Upper lobe of left lung (tissue), 6 donors: ENCODE measurements at regions not wholly inside any gene's neighbourhood (a gene's known extent, or its start where the extent isn't known, plus 50 kb on each side); places are given as distances from the start of the nearest gene placed in this dataset.

Experiments
- ATAC-seq, 2 donors: fragments of 200-7000 bp; cut with Tn5 transposase; one replicate each; pipeline ENCODE4 v1.9.1; 2022; ENCODE audit warnings: mild to moderate bottlenecking in 2 of 2, moderate library complexity in 2 of 2; ENCODE audit not compliant: low FRiP score in 2 of 2
- DNase-seq, 2 donors: peaks; one replicate each; pipeline ENCODE4 v3.0.0-alpha.2; 2019 to 2020
- H3K27ac ChIP-seq, 4 donors: fragments of 200-600 bp; sonication (generic); one replicate each; pipeline ENCODE4 v1.5.1; 2016 to 2019
- H3K27me3 ChIP-seq, 4 donors: fragments of 200-600 bp; sonication (generic); one replicate each; pipeline ENCODE4 v1.5.1; 2017 to 2019
- H3K36me3 ChIP-seq, 4 donors: fragments of 200-600 bp; sonication (generic); one replicate each; pipeline ENCODE4 v1.5.1; 2016 to 2019
- H3K4me1 ChIP-seq, 4 donors: fragments of 200-600 bp; sonication (generic); one replicate each; pipeline ENCODE4 v1.5.1; 2018 to 2019
- H3K4me3 ChIP-seq, 4 donors: fragments of 200-600 bp; sonication (generic); one replicate each; pipeline ENCODE4 v1.5.1; 2017 to 2019; ENCODE audit warnings: mild to moderate bottlenecking in 2 of 4, moderate library complexity in 1 of 4
- H3K9me3 ChIP-seq, 4 donors: fragments of 200-600 bp; sonication (generic); one replicate each; pipeline ENCODE4 v1.5.1; 2018 to 2019
- EP300 ChIP-seq, 4 donors: sonication (generic); formaldehyde crosslinking; IDR thresholded peaks; one replicate each; pipeline ENCODE4 v1.5.1; 2017; ENCODE audit warnings: antibody characterized with exemption in 4 of 4, control low read depth in 2 of 4
- POLR2A ChIP-seq, 4 donors: fragments of 450-650 bp; IDR thresholded peaks; one replicate each; pipeline ENCODE4 v1.5.1; 2016 to 2017; ENCODE audit warnings: antibody characterized with exemption in 4 of 4, mild to moderate bottlenecking in 2 of 4
- POLR2AphosphoS5 ChIP-seq, 2 donors: sonication (generic); formaldehyde crosslinking; IDR thresholded peaks; one replicate each; pipeline ENCODE4 v1.5.1; 2017; ENCODE audit warnings: antibody characterized with exemption in 2 of 2
- WGBS, 2 donors: methylation state at CpG; one replicate each; pipeline ENCODE4 v1.1.5; 2017 to 2018; 5-methylcytosine and 5-hydroxymethylcytosine counted together
- TF ChIP-seq, protein P1 (sequence below), 6 experiments: fragments of 450-650 bp in 4 of 6; fragments of 200-600 bp in 2 of 6; sonication (generic) in 2 of 6; IDR thresholded peaks; one replicate each; pipeline ENCODE4 v1.5.1; 2016 to 2019; ENCODE audit warnings: antibody characterized with exemption in 6 of 6
- donor health status: DM: no; HTN: no; CAD: no; lungs with moderate emphysema.
- donor health status: DM: no; HTN: yes; CAD: no; lungs with severe emphysema.

DNA sequence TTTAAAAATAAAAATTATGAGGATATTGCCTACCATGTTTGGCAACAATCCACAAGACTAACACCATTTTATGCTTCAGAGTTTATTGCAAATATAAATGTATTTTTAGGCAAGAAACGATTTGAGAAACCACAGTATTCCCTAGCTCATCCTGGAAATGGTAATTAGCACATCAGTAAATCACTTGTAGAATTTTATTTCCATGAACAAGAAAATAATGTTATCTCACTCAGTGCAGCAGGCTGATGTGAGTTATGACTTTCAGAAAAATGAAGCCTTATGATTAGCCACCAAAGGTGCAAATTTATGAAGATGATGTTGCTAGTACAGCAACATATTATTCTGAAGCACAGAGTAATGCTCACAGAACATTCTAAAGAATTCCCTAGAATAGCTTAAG is 127.7 kb upstream of the GJE1 start:
- no peak for DNase-seq
- no peaks in the 10 kb centered on the region for H3K4me1 ChIP-seq
- H3K27ac ChIP-seq = no peak overlapping the region
- no peaks in the 10 kb centered on the region for H3K27me3 ChIP-seq
- H3K36me3 ChIP-seq = no peaks in the 10 kb centered on the region
- no peaks in the 10 kb centered on the region for H3K9me3 ChIP-seq
- no peak overlapping the region for H3K4me3 ChIP-seq
- no peak for TF ChIP-seq EP300 (IDR thresholded peaks at IDR 0.05)
- no peak for TF ChIP-seq POLR2AphosphoS5 (IDR thresholded peaks at IDR 0.05)
- TF ChIP-seq POLR2A (IDR thresholded peaks at IDR 0.05) = no peak
- TF ChIP-seq, protein P1, sequence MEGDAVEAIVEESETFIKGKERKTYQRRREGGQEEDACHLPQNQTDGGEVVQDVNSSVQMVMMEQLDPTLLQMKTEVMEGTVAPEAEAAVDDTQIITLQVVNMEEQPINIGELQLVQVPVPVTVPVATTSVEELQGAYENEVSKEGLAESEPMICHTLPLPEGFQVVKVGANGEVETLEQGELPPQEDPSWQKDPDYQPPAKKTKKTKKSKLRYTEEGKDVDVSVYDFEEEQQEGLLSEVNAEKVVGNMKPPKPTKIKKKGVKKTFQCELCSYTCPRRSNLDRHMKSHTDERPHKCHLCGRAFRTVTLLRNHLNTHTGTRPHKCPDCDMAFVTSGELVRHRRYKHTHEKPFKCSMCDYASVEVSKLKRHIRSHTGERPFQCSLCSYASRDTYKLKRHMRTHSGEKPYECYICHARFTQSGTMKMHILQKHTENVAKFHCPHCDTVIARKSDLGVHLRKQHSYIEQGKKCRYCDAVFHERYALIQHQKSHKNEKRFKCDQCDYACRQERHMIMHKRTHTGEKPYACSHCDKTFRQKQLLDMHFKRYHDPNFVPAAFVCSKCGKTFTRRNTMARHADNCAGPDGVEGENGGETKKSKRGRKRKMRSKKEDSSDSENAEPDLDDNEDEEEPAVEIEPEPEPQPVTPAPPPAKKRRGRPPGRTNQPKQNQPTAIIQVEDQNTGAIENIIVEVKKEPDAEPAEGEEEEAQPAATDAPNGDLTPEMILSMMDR (IDR thresholded peaks at IDR 0.05) = no peak
- 38 to 41% methylated on average over 1 of the region's 1 CpG for whole genome bisulfite sequencing, 2 donors
- no peak for ATAC-seq

DNA sequence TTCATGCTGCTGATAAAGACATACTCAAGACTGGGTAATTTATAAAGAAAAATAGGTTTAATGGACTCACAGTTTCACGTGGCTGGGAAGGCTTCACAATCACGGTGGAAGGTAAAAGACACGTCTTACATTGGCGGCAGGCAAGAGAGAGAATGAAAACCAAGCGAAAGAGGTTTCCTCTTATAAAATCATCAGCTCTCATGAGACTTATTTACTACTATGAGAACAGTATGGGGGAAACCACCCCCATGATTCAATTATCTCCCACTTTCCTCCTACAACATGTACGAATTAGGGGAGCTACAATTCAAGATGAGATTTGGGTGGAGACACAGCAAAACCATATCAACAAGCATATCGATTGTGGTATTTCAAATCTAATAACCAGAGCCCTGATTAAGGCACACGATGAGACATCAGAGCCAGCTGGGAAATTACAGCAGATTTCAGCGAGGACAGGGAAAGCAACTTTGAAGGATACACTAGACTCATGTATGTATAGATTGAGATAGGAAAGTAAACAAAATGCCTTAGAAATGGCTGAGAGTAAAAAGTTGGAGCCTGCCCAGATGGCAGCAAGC is 129.8 kb upstream of the GJE1 start:
- DNase-seq = no peak
- WGBS, 2 donors = 82 to 88% methylated on average over 9 of the region's 9 CpGs
- TF ChIP-seq, protein P1 (IDR thresholded peaks at IDR 0.05) = no peak
- no peak for TF ChIP-seq EP300 (IDR thresholded peaks at IDR 0.05)
- no peak for TF ChIP-seq POLR2A (IDR thresholded peaks at IDR 0.05)
- no peak for TF ChIP-seq POLR2AphosphoS5 (IDR thresholded peaks at IDR 0.05)

DNA sequence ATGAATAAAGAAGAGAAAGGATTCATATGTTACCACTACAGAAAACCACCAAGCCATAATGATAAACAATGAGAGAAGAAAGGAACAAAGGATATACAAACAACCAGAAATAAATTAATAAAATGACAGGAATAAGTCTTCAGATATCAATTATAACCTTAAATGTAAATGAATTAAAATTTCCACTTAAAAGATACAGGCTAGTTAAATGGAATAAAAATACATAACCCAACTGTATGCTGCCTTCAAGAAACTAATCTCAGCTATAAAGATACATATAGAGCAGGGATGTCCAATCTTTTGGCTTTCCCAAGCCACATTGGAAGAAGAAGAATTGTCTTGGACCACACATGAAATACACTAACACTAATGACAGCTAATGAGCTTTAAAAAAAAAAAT is 135.9 kb upstream of the GJE1 start:
- H3K27ac ChIP-seq = no peak overlapping the region
- DNase-seq (no peak), ATAC-seq (no peak)
- TF ChIP-seq, protein P1 (IDR thresholded peaks at IDR 0.05) = no peak
- TF ChIP-seq POLR2A (IDR thresholded peaks at IDR 0.05) = no peak
- TF ChIP-seq EP300 (IDR thresholded peaks at IDR 0.05) = no peak
- no peak for TF ChIP-seq POLR2AphosphoS5 (IDR thresholded peaks at IDR 0.05)
- H3K36me3 ChIP-seq = no peaks in the 10 kb centered on the region
- no peak overlapping the region for H3K4me3 ChIP-seq
- H3K9me3 ChIP-seq = peaks cover 0 to 4% (median 2%) of the 10 kb centered on the region in 4 donors
- no peaks in the 10 kb centered on the region for H3K4me1 ChIP-seq
- H3K27me3 ChIP-seq = no peaks in the 10 kb centered on the region

More for the DNA sequence above, 129.8 kb upstream of the GJE1 start:
- peaks cover 0 to 1% (median 0%) of the 10 kb centered on the region in 4 donors for H3K9me3 ChIP-seq
- H3K4me1 ChIP-seq = no peaks in the 10 kb centered on the region
- no peaks in the 10 kb centered on the region for H3K27me3 ChIP-seq
- no peak overlapping the region for H3K4me3 ChIP-seq
- no peak for ATAC-seq
- H3K36me3 ChIP-seq = no peaks in the 10 kb centered on the region
- no peak overlapping the region for H3K27ac ChIP-seq

DNA sequence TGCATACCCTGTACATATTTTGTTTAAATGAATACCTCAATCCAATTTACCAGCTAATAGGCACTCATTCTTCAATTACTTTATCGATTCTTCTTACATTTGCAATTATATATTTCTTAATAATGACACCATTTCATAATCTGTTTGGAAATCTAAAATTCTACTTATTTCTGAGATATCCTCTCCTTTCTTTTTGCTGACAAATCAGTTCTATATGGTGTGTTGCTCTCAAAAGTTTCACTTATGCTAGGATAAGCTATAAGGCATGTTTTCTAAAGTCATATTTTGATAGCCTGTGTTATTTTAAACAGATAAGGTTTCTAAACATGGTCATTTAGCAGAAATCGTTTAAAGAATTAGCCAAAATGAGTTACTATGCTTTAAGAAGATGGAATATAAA is 140.6 kb upstream of the GJE1 start:
- Histone ChIP-seq H3K4me3 (no peak overlapping the region), H3K9me3 (peaks cover 0 to 4% (median 0%) of the 10 kb centered on the region in 4 donors), H3K27me3 (no peaks in the 10 kb centered on the region), H3K36me3 (no peaks in the 10 kb centered on the region), H3K27ac (no peak overlapping the region), H3K4me1 (no peaks in the 10 kb centered on the region)
- DNase-seq (no peak), ATAC-seq (no peak)
- 78 to 86% methylated on average over 2 of the region's 2 CpGs for WGBS, 2 donors
- TF ChIP-seq EP300 (IDR thresholded peaks at IDR 0.05) = no peak
- TF ChIP-seq, protein P1 (IDR thresholded peaks at IDR 0.05) = no peak
- TF ChIP-seq POLR2A (IDR thresholded peaks at IDR 0.05) = no peak
- TF ChIP-seq POLR2AphosphoS5 (IDR thresholded peaks at IDR 0.05) = no peak

DNA sequence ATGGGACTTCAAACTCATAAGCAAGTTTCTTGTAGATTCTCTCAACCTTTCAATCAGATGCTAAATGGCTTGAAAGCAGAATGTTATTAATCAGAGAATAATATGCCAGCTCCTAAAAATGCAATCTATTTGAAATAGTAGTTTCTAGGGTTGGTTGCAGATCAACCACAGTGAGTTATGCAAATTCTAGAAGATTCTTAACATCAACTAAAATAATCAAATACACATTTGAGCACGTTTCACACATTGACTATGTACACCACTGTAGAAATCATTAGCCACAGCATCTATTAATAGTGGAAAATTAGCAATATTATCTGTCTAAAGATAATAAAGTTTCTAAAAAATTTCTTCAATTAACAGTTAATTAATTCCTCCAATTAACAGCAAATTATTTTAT is 141.9 kb upstream of the GJE1 start:
- peaks cover 0 to 4% (median 0%) of the 10 kb centered on the region in 4 donors for H3K9me3 ChIP-seq
- ATAC-seq = no peak
- H3K27me3 ChIP-seq = no peaks in the 10 kb centered on the region
- no peaks in the 10 kb centered on the region for H3K4me1 ChIP-seq
- H3K27ac ChIP-seq = no peak overlapping the region
- WGBS, 2 donors = 38 to 45% methylated on average over 1 of the region's 1 CpG
- TF ChIP-seq, protein P1 (IDR thresholded peaks at IDR 0.05) = no peak
- TF ChIP-seq POLR2AphosphoS5 (IDR thresholded peaks at IDR 0.05) (no peak), EP300 (IDR thresholded peaks at IDR 0.05) (no peak), POLR2A (IDR thresholded peaks at IDR 0.05) (no peak)
- no peak overlapping the region for H3K4me3 ChIP-seq
- H3K36me3 ChIP-seq = no peaks in the 10 kb centered on the region
- no peak for DNase-seq
